ENCODE measurements at regions not wholly inside any gene's neighbourhood (a gene's known extent, or its start where the extent isn't known, plus 50 kb on each side); places are given as distances from the start of the nearest gene placed in this dataset.

DNA sequence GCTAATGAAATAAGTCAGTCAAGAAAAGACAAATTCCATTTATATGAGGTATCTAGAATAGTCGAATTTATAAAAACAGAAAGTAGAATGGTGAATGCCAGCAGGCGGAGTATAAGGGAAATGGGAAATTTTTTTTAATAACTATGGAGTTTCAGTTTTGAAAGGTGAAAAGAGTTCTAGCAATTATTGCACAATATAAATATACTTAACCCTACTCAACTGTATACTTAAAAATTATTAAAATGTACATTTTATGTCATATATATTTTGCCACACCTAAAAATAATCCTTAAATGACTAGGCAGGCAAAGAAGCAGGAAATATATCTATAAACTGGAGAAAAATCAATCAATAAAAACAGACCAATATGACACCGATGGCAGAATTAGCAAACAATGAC, 196.5 kb upstream of the UBASH3B start:
- TF ChIP-seq POLR2A (IDR thresholded peaks at IDR 0.05; ENCODE audit: low read depth, low read length) (no peak), PAX5 (IDR thresholded peaks at IDR 0.05; ENCODE audit: insufficient read depth, low read length, severe bottlenecking) (no peak), TAF1 (IDR thresholded peaks at IDR 0.05; ENCODE audit: low read depth, low read length) (no peak), POLR2AphosphoS5 (IDR thresholded peaks at IDR 0.05; ENCODE audit: low read depth, low read length) (no peak), SPI1 (IDR thresholded peaks at IDR 0.05; ENCODE audit: low read depth, low read length) (no peak), POU2F2 (IDR thresholded peaks at IDR 0.05; ENCODE audit: low read depth, low read length) (no peak)

Measured in GM12891 (cell line).